ENCODE measurements at regions not wholly inside any gene's neighbourhood (a gene's known extent, or its start where the extent isn't known, plus 50 kb on each side); places are given as distances from the start of the nearest gene placed in this dataset.

DNA sequence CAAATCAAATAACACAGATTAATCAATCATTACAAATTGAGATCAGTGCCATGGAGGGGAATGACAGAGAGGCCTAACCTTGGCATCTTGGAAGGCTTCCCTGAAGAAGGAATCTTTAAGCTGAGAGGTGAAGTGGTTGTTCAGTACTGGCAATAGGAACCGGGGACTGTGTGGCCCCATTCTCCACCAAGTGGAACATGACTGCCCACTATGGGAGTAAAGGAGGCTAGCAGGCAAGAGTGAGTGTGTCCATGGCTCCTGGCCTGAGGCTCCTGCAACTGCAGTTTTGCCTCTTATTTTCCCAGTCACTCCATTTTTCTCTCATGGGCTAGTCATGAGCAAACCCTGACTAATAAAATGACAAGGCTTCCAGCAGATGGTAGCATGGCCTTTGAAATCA lies 112.2 kb upstream of the GJB5 start:
- TF ChIP-seq, protein P1, sequence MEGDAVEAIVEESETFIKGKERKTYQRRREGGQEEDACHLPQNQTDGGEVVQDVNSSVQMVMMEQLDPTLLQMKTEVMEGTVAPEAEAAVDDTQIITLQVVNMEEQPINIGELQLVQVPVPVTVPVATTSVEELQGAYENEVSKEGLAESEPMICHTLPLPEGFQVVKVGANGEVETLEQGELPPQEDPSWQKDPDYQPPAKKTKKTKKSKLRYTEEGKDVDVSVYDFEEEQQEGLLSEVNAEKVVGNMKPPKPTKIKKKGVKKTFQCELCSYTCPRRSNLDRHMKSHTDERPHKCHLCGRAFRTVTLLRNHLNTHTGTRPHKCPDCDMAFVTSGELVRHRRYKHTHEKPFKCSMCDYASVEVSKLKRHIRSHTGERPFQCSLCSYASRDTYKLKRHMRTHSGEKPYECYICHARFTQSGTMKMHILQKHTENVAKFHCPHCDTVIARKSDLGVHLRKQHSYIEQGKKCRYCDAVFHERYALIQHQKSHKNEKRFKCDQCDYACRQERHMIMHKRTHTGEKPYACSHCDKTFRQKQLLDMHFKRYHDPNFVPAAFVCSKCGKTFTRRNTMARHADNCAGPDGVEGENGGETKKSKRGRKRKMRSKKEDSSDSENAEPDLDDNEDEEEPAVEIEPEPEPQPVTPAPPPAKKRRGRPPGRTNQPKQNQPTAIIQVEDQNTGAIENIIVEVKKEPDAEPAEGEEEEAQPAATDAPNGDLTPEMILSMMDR (IDR thresholded peaks at IDR 0.05) = no peak
- no peak for TF ChIP-seq POLR2A (IDR thresholded peaks at IDR 0.05)

Data from right lobe of liver (tissue), 4 donors.